Spleen (tissue), 3 donors: ENCODE measurements at regions not wholly inside any gene's neighbourhood (a gene's known extent, or its start where the extent isn't known, plus 50 kb on each side); places are given as distances from the start of the nearest gene placed in this dataset.

ENCODE experiments used
- POLR2A ChIP-seq, 3 donors: fragments of 450-650 bp; IDR thresholded peaks; one replicate each; pipeline ENCODE4 v1.5.1; 2017; ENCODE audit warnings: antibody characterized with exemption in 3 of 3, mild to moderate bottlenecking in 1 of 3
- POLR2AphosphoS5 ChIP-seq, 3 donors: sonication (generic); formaldehyde crosslinking; IDR thresholded peaks; one replicate each; pipeline ENCODE4 v1.5.1; 2017; ENCODE audit warnings: antibody characterized with exemption in 3 of 3

GRCh38 chr2:209316141-209316540 lies 107.7 kb upstream of the MAP2 start:
- TF ChIP-seq POLR2A (IDR thresholded peaks at IDR 0.05) = no peak
- no peak for TF ChIP-seq POLR2AphosphoS5 (IDR thresholded peaks at IDR 0.05)
